Suprapubic skin (tissue), 4 donors: ENCODE measurements at regions not wholly inside any gene's neighbourhood (a gene's known extent, or its start where the extent isn't known, plus 50 kb on each side); places are given as distances from the start of the nearest gene placed in this dataset.

Experiments
- POLR2A ChIP-seq, 2 donors: fragments of 450-650 bp; IDR thresholded peaks; one replicate each; pipeline ENCODE4 v1.6.1; 2017; ENCODE audit warnings: antibody characterized with exemption in 2 of 2, mild to moderate bottlenecking in 2 of 2, moderate library complexity in 2 of 2
- POLR2AphosphoS5 ChIP-seq, 3 donors: sonication (generic); formaldehyde crosslinking; IDR thresholded peaks; one replicate each; pipeline ENCODE4 v1.6.1; 2017; ENCODE audit warnings: antibody characterized with exemption in 3 of 3
- TF ChIP-seq, protein P1 (sequence below), 2 donors: fragments of 200-600 bp in 1 of 2; fragments of 450-650 bp in 1 of 2; sonication (generic) in 1 of 2; IDR thresholded peaks; one replicate each; pipeline ENCODE4 v1.5.1; 2016 to 2019; ENCODE audit warnings: antibody characterized with exemption in 2 of 2, mild to moderate bottlenecking in 1 of 2, moderate library complexity in 1 of 2

GRCh38 chr11:129574431-129574830 is 198.8 kb downstream of the BARX2 start:
- TF ChIP-seq, protein P1, sequence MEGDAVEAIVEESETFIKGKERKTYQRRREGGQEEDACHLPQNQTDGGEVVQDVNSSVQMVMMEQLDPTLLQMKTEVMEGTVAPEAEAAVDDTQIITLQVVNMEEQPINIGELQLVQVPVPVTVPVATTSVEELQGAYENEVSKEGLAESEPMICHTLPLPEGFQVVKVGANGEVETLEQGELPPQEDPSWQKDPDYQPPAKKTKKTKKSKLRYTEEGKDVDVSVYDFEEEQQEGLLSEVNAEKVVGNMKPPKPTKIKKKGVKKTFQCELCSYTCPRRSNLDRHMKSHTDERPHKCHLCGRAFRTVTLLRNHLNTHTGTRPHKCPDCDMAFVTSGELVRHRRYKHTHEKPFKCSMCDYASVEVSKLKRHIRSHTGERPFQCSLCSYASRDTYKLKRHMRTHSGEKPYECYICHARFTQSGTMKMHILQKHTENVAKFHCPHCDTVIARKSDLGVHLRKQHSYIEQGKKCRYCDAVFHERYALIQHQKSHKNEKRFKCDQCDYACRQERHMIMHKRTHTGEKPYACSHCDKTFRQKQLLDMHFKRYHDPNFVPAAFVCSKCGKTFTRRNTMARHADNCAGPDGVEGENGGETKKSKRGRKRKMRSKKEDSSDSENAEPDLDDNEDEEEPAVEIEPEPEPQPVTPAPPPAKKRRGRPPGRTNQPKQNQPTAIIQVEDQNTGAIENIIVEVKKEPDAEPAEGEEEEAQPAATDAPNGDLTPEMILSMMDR (IDR thresholded peaks at IDR 0.05), result no peak
- no peak for TF ChIP-seq POLR2A (IDR thresholded peaks at IDR 0.05)
- no peak for TF ChIP-seq POLR2AphosphoS5 (IDR thresholded peaks at IDR 0.05)
